Activated B cell treated with CpG ODN at 0.5 μM for 24 hours (primary cell): ENCODE measurements at regions not wholly inside any gene's neighbourhood (a gene's known extent, or its start where the extent isn't known, plus 50 kb on each side); places are given as distances from the start of the nearest gene placed in this dataset.

Experiments
- ATAC-seq: fragments of 200-7000 bp; cut with Tn5 transposase; one replicate; pipeline ENCODE4 v1.10.0; 2021; ENCODE audit warnings: low read depth, mild to moderate bottlenecking, moderate library complexity
- CTCF ChIA-PET: fragments of 350-600 bp; sonication (Branson Sonifier 250); formaldehyde crosslinking; loops from one replicate; lab custom pipeline; 2021; ENCODE audit warnings: antibody characterized with exemption; lab: Charles Lee
- POLR2A ChIA-PET: fragments of 350-600 bp; sonication (Branson Sonifier 250); formaldehyde crosslinking; loops from one replicate; lab custom pipeline; 2021; ENCODE audit warnings: antibody characterized with exemption; lab: Charles Lee
- DNase-seq: peaks from one replicate; pipeline ENCODE4 v3.0.0; 2022
- H3K27ac Mint-ChIP-seq: one replicate; pipeline ENCODE4 v1.8.0; 2020; ENCODE audit warnings: mixed read lengths
- H3K27me3 Mint-ChIP-seq: one replicate; pipeline ENCODE4 v1.8.0; 2021; ENCODE audit warnings: mixed read lengths
- H3K36me3 Mint-ChIP-seq: one replicate; pipeline ENCODE4 v1.8.0; 2021; ENCODE audit warnings: low read depth, mixed read lengths
- H3K4me1 Mint-ChIP-seq: one replicate; pipeline ENCODE4 v1.8.0; 2021; ENCODE audit warnings: mixed read lengths
- H3K4me3 Mint-ChIP-seq: one replicate; pipeline ENCODE4 v1.8.0; 2020; ENCODE audit warnings: mild to moderate bottlenecking, mixed read lengths
- H3K9me3 Mint-ChIP-seq: one replicate; pipeline ENCODE4 v1.8.0; 2020; ENCODE audit warnings: mixed read lengths
- intact Hi-C: fragments of 100-400 bp; cut with micrococcal nuclease; formaldehyde crosslinking; loops from one replicate; pipeline ENCODE4 v1.15.1; 2024
- TF ChIP-seq, protein P1 (sequence below): fragments of 200-600 bp; IDR thresholded peaks from one replicate; pipeline ENCODE4 v1.8.0; 2022; ENCODE audit warnings: antibody characterized with exemption, mild to moderate bottlenecking

DNA sequence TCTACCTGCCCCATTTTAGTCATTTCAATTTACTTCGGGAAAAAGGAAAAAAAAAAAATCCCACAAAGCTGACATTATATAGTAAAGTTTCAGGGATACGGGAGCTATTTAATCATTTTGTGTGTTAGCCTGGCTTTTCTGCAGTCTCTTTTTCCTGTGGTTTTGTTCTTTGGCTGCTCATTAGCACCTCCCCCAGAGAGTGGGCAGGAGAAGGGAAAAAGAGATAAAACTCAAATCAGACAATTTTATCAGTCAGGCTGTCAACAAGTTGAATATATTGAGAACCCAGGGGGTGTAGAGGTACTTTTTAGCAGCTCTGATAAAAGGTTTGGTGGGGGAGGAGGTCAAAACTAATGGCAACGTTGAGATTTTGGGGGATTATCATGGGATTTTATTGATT lies 559.0 kb upstream of the PSMD7 start:
- no peak overlapping the region for H3K4me3 Mint-ChIP-seq
- no peaks in the 10 kb centered on the region for H3K36me3 Mint-ChIP-seq
- TF ChIP-seq, protein P1, sequence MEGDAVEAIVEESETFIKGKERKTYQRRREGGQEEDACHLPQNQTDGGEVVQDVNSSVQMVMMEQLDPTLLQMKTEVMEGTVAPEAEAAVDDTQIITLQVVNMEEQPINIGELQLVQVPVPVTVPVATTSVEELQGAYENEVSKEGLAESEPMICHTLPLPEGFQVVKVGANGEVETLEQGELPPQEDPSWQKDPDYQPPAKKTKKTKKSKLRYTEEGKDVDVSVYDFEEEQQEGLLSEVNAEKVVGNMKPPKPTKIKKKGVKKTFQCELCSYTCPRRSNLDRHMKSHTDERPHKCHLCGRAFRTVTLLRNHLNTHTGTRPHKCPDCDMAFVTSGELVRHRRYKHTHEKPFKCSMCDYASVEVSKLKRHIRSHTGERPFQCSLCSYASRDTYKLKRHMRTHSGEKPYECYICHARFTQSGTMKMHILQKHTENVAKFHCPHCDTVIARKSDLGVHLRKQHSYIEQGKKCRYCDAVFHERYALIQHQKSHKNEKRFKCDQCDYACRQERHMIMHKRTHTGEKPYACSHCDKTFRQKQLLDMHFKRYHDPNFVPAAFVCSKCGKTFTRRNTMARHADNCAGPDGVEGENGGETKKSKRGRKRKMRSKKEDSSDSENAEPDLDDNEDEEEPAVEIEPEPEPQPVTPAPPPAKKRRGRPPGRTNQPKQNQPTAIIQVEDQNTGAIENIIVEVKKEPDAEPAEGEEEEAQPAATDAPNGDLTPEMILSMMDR = no peak
- DNase-seq (no peak), ATAC-seq (no peak)
- H3K9me3 Mint-ChIP-seq = peaks cover 4% of the 10 kb centered on the region
- intact Hi-C loops = no loop called here
- H3K4me1 Mint-ChIP-seq = no peaks in the 10 kb centered on the region
- POLR2A ChIA-PET = no interaction called here
- CTCF ChIA-PET = no interaction called here
- no peaks in the 10 kb centered on the region for H3K27me3 Mint-ChIP-seq
- no peak overlapping the region for H3K27ac Mint-ChIP-seq

GRCh38 chr16:73735954-73736353 lies 560.7 kb upstream of the PSMD7 start:
- Mint-ChIP-seq H3K4me1 (no peaks in the 10 kb centered on the region), H3K27me3 (no peaks in the 10 kb centered on the region), H3K36me3 (no peaks in the 10 kb centered on the region), H3K4me3 (no peak overlapping the region), H3K9me3 (peaks cover 4% of the 10 kb centered on the region), H3K27ac (no peak overlapping the region)
- DNase-seq (no peak), ATAC-seq (no peak)
- ChIA-PET CTCF (no interaction called here), POLR2A (no interaction called here)
- TF ChIP-seq, protein P1 = no peak
- intact Hi-C loops = no loop called here

GRCh38 chr16:73735018-73735417 lies 561.6 kb upstream of the PSMD7 start:
- ChIA-PET POLR2A (no interaction called here), CTCF (no interaction called here)
- H3K9me3 Mint-ChIP-seq = peaks cover 2% of the 10 kb centered on the region
- TF ChIP-seq, protein P1 = no peak
- ATAC-seq (no peak), DNase-seq (no peak)
- no peaks in the 10 kb centered on the region for H3K36me3 Mint-ChIP-seq
- no peak overlapping the region for H3K27ac Mint-ChIP-seq
- H3K27me3 Mint-ChIP-seq = no peaks in the 10 kb centered on the region
- intact Hi-C loops = no loop called here
- no peak overlapping the region for H3K4me3 Mint-ChIP-seq
- no peaks in the 10 kb centered on the region for H3K4me1 Mint-ChIP-seq

DNA sequence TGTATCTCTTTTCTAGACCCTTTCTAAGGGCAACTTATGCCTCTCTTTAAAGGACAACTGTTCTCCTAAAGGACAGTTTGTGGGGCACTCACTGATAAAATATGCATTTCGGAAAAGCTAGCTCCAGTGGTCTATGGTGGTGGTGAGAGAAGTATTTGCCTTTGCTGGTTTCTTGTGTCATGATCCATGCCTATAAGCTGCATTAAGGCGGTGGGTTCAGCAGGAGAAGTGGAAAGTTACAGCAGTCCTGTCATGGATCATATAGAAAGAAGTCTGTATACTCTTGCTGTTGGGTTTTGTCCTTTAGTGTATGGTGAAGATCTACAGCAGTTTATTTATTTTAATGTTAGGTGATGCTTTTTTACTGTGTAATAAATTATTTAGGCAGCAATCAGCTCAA lies 563.9 kb upstream of the PSMD7 start:
- H3K9me3 Mint-ChIP-seq = peaks cover 2% of the 10 kb centered on the region
- intact Hi-C loops = no loop called here
- POLR2A ChIA-PET = no interaction called here
- ATAC-seq = no peak
- no peak overlapping the region for H3K27ac Mint-ChIP-seq
- H3K4me3 Mint-ChIP-seq = no peak overlapping the region
- TF ChIP-seq, protein P1 = no peak
- no peak for DNase-seq
- H3K36me3 Mint-ChIP-seq = no peaks in the 10 kb centered on the region
- no peaks in the 10 kb centered on the region for H3K4me1 Mint-ChIP-seq
- H3K27me3 Mint-ChIP-seq = no peaks in the 10 kb centered on the region
- CTCF ChIA-PET = no interaction called here

DNA sequence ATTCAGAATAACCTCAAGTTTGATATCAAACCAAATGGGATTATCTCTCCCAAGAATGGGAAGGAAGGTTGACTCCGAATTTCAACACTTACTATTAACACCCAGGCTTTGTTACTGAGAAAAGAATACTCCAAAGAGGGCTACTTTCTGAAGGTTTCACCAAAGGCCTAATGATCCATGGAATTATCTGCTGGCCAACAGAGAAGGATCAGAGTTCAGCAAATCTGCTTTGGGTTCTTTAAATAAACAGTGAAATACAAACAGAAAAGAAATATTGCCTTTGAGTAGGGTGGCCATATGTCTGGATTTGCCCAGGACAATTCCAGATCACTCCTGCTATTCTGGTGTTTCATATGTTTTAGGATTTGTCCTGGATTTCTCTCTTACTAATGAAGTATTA lies 564.5 kb upstream of the PSMD7 start:
- Mint-ChIP-seq H3K4me3 (no peak overlapping the region), H3K27me3 (no peaks in the 10 kb centered on the region), H3K36me3 (no peaks in the 10 kb centered on the region), H3K27ac (no peak overlapping the region), H3K9me3 (peaks cover 2% of the 10 kb centered on the region), H3K4me1 (no peaks in the 10 kb centered on the region)
- TF ChIP-seq, protein P1 = no peak
- POLR2A ChIA-PET = no interaction called here
- DNase-seq (no peak), ATAC-seq (no peak)
- intact Hi-C loops = no loop called here
- CTCF ChIA-PET = no interaction called here
